NCI-H1930 (cell line): ENCODE measurements at regions not wholly inside any gene's neighbourhood (a gene's known extent, or its start where the extent isn't known, plus 50 kb on each side); places are given as distances from the start of the nearest gene placed in this dataset.

Experiments
- DNase-seq, 2 experiments: peaks; one replicate each; lab custom pipeline; 2025; lab: John Stamatoyannopoulos, UW

GRCh38 chr5:175168882-175169507 lies 275.0 kb downstream of the DRD1 start:
- DNase-seq, result no peak

GRCh38 chr5:175166026-175166425 lies 278.0 kb downstream of the DRD1 start:
- no peak for DNase-seq

DNA sequence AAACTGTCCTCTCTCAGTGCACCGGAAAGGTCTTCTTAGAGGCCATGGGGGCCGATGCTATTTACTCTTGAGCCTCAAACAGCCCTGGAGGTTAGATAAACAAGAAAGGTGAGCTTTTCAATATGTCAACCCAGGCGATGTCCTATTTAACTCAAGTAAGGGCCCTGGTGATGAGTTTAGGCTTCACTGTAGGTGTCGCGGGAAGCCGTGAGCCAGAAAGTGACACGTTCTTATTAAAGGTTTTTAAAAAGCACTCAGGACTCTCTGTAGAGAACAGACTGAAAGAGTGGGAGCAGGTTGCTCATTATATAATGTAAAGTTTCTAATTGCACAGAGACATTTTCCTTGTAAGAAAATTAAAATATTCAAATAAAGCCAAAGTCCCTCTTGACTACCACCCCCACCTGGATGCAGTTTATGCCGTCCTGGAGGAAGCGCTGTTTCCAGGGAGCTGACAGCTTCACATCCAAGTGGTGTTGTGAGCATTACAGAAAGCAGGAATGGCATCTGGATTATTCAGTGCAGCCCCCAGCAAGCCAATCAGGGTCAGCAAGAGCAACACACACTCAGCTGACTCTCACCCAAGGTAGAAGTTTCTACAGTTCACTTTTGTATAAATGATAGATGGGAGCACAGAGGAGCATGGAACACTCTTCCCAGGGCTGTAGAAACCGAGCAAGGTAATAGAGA lies 280.3 kb downstream of the DRD1 start:
- no peak for DNase-seq

- DNase-seq, result no peak
Observed at GRCh38 chr5:175162036-175162435, 281.9 kb downstream of the DRD1 start.

DNA sequence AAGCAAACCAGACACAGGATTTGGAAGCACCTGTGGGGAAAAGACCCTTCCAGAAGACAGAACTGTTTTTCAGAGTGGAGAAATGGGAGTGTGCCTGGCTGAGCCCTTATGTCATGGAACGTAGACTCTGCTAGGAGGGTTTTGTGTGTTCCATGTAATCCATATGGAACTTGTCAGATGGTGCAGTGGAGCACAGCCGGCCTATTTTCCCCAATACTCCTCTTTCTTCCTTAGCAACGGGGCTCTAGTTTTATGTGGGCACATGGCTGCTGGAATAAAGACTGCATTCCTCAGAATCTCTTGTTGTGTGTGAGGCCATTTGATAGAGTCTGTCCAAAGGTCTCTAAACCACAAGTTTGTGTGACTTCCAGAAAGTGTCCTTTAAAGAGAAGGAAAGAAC lies 284.0 kb downstream of the DRD1 start:
- DNase-seq, result no peak

GRCh38 chr5:175148636-175149172 lies 295.3 kb downstream of the DRD1 start:
- DNase-seq, result no peak

DNA sequence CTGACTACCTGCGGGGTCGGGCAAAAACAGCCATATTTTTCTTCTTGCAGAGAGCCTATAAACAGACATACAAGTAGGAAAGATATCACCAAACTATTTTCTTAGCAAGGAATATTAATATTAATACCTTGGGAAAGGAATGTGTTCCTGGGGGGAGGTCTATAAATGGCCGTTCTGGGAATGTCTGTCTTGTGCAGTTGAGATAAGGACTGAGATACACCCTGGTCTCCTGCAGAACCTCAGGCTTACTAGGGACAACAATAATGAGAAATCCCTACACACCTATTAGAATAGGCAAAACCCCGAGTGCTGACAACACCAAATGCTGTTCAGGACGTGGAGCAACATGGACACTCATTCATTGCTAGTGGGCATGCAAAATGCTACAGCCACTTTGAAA lies 297.2 kb downstream of the DRD1 start:
- no peak for DNase-seq

- no peak for DNase-seq
Observed at GRCh38 chr5:175141421-175141820, 302.6 kb downstream of the DRD1 start.

- DNase-seq, result no peak
Observed at GRCh38 chr5:175133185-175133584, 310.8 kb downstream of the DRD1 start.

GRCh38 chr5:175131432-175131831 lies 312.6 kb downstream of the DRD1 start:
- no peak for DNase-seq

DNA sequence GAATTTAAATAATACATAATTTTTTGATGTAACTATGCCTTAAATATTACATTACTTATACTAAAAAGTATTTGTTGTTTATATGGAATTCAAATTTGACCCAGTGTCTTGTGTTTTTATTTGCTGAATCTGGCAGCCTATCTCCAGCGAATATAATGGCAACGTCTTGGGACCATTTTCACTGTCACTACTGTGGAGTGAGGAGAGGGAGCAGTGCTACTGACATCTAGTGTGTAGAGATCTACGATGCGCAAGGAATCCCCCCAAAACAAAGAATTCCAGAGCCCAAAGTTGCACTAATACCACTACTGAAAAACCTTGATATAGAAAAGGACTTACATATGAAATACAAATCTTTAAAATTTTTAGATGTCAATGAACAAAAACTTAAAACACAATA lies 314.4 kb downstream of the DRD1 start:
- DNase-seq, result no peak

- no peak for DNase-seq
Observed at GRCh38 chr5:175129121-175129520, 314.9 kb downstream of the DRD1 start.

DNA sequence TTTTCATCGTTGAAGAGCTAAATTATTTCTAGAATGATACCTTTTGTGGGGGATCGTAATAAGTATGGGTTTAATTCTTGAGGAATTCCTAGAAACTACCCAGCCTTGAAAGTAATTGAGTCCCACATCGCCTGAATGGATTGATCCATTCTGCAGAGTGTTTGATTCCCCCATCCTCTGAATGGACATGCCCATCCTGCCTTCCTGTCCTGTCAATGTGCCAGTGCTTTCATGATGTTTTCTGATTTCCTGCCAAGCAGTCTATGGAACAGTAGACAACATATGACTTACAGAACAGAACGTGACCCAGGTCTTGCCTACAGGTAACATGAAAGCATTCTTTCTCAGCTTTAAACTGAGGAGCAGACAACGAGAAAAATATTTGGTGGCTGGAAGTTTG lies 319.2 kb downstream of the DRD1 start:
- no peak for DNase-seq

DNA sequence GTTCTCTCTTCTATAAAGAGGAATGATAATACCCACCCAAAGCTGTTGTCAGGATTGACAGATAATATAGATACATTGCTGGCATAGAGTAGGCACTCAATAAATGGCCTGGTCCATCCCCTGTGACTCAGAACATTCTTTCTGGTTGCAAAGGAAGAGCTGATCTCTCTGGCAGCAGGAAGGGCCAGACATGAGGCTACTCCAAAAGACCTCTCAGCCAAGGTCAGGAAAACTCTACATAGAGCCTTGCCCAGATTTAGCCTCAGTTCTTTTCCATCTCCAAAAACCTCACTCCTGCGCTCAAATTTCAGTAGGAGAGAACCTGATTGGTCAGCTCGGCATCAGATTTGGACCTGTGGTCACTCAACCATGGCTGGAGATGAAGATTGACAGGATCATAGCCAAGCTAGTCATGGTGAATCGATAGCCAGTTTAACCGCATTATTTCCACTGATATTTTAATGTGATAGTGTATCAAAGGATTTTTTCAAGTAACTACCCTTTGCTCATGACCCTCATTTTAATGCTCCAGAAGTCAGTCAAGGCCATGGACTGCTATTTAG lies 319.6 kb downstream of the DRD1 start:
- DNase-seq, result no peak

- DNase-seq, result no peak
Observed at GRCh38 chr5:175123542-175123941, 320.4 kb downstream of the DRD1 start.

GRCh38 chr5:175121457-175121856 lies 322.5 kb downstream of the DRD1 start:
- no peak for DNase-seq

- no peak for DNase-seq
Observed at GRCh38 chr5:175120412-175120811, 323.6 kb downstream of the DRD1 start.

DNA sequence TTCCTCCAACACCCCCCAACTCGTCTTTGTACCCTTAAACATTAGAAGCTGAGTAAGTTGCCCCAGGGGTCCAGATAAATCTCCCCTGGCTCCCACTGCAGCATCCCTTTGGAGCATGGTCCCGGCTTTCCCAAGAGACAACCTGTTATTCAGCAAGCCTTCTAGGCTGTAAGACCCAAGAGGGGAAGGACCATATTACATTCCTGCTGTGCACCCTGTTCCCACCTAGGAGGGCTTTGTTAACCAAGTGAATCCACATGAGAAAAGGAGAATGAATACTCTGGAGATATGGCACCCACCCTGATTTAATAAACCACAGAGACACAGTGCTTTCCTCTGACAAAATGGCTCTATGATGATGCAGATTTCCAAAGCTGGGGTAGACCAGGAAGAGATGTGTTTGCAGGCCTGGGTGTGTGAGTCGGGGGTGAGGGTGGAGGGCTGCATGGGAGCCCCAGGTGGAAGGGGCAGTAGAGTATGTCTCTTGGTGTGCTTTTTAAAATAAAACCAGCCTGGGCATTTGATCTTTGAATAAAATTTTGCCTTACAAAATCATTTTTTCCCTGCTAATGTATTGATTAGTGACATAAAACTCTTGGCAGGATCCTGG lies 325.2 kb downstream of the DRD1 start:
- DNase-seq, result no peak

DNA sequence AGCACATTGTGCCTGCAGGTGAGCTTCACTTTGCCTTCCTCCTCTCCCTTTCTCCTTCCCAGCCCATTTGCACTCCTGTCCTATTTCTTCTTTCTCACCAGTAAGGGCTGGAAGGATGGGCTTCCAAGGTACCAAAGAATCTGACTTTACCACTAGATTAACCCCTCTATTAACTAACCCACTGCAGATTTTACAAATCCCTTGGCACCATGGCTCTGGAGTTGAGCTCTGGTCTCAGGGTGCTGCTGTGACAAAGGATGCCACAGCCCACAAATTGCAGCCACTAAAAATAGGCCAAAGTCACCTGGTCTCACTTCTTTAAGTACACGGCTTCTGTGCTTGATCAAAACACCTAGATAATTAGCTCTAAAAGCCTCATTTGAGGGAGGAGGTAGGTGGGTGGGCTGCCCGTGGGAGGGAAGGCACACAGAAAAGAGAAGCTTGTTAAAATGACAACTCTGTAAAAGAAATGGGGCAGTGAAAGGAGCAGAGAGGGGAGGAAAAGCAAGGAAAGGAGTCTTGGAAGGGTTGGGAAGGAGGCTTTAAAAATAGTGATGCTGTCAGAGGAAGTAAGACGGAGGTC lies 327.4 kb downstream of the DRD1 start:
- DNase-seq, result no peak

- DNase-seq, result no peak
Observed at GRCh38 chr5:175115831-175116230, 328.2 kb downstream of the DRD1 start.

GRCh38 chr5:175113947-175114346 lies 330.0 kb downstream of the DRD1 start:
- DNase-seq, result no peak

DNA sequence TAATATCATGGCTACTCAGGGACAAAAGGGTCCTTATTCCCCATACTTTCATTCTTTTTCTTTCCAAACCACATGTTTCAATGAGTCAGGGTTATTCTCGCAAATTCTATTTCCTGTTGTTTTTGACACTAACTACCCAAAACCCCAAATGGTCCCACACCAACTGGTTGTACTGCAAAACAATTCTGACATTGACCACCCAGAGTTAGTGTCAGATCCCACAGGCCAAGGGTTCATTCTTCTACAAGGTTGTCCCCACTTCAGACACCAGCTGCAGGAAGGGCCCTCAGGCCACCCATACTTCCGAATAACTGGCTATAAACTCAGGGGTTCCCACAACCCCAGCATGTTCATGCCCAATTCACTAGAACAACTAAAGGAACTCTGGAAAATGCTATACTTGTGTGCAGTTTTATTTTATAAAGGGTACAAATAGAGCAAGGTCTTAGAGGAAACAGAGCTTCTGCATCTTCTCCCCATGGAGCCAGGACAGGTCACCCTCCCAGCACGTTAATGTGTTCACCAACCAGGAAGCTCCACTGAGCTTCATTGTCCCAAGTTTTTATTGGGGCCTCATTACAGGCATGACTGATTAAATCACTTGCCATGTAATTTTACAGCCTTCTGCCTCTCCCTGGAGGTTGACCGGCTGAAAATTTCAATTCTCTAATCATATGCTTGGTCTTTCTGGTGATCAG lies 334.8 kb downstream of the DRD1 start:
- DNase-seq, result no peak
